GM12873 (cell line): ENCODE measurements at regions not wholly inside any gene's neighbourhood (a gene's known extent, or its start where the extent isn't known, plus 50 kb on each side); places are given as distances from the start of the nearest gene placed in this dataset.

Source experiments
- CTCF ChIP-seq: IDR thresholded peaks from 2 replicates; pipeline ENCODE4 v1.5.1; 2012; ENCODE audit warnings: low read depth, mild to moderate bottlenecking, moderate library complexity, low read length, control low read depth; ENCODE audit not compliant: insufficient read depth; ENCODE audit errors: missing control alignments

DNA sequence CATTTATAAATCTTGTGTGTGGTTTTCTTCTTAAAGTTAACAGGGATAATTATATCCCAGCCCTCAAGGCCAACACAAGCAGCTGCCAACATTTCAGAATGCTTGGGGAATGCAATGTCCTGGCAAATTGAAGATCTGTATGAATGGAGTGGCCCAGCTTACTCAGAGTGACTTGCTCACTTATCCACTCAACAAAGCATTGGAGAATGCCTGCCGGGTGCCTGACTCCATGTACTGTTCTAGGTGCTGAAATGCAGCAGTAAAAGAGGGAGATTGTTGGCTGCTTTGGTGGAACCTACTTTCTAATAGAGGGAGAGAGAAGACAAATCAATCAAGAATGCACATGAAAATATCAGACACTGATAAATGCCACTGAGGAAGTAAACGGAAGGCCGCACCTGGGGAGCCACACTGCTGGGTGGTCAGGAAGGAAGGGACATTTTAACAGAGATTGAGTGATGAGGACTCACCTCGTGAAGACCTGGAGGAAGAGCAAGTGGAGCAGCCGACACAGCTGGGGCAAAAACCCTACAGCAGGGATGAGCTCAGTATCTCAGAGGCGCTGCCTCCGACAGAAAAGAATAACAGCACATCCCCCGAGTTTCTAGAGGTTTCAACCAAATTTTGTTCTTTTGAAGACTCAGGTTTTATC, 61.2 kb upstream of the VASH1 start:
- TF ChIP-seq CTCF: no peak

DNA sequence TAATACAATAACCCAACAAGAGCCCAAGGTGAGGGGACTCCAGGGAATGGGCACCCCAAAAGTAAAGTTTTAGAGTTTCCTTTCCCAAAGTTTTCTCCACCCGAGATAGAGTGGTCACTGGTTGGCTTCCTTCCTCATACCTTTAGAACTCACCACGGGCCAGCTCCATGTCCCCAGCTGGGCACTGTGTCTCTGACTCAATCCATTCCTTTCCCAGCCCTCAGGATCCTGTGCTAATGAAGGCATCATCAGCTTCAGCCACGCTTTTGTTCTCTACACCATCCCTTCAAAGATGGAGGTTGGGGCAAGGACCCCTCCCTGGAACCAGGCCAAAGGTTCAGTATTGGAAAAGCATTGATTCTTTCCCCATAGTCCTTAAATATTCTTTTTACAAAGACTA, 59.8 kb upstream of the VASH1 start:
- TF ChIP-seq CTCF: no peak

DNA sequence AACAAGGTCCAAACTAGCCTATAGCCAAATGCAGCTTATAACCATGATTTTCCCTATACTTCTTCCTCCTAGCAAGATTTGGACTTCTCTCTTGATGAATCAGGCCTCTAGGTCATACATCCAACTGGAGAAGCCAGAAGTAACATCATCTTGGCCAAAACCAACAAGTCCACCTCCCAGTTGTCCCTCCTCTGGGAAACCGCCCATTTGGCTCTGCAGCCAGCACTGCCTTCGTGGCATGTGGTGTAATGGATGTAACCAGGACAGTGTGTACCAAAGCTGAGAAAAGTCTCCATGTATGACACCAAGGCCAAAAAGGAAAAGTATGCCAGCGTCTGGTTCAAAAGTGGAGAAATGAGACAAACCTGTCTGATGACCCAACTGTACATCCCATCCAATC, 59.3 kb upstream of the VASH1 start:
- no peak for TF ChIP-seq CTCF

- TF ChIP-seq CTCF: no peak
Observed at GRCh38 chr14:76705214-76705613, 56.1 kb upstream of the VASH1 start.

DNA sequence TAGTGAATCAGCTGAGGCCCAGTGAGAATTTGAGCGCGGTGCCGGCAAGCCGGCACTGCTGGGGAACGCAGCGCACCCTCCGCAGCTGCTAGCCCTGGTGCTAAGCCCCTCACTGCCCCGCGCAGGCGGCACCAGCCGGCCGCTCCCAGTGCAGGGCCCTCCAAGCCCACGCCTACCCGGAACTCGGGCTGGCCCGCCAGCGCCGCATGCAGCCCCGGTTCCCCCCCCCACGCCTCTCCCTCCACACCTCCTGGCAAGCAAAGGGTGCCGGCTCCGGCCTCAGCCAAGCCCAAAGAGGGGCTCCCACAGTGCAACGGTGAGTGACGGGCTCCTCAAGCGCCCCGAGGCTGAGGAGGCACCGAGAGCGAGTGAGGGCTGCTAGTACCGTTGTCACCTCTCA, 54.5 kb upstream of the VASH1 start:
- no peak for TF ChIP-seq CTCF

DNA sequence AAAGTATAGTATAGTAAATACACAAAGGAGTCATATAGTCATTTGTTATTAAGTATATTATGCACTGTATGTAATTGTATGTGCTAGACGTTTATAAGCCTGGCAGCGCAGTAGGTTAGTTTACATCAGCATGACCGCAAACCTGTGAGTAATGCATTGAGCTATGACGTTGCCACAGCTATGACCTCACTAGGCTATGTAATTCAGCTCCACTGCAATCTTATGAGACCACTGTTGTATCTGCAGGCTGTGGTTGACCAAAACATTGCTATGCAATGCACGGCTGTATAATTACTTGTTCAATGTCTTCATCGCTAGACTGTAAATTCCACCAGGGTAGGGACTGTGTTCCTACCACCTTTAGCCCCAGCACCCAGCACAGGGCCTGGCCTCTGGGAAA, 53.2 kb upstream of the VASH1 start:
- TF ChIP-seq CTCF: no peak

DNA sequence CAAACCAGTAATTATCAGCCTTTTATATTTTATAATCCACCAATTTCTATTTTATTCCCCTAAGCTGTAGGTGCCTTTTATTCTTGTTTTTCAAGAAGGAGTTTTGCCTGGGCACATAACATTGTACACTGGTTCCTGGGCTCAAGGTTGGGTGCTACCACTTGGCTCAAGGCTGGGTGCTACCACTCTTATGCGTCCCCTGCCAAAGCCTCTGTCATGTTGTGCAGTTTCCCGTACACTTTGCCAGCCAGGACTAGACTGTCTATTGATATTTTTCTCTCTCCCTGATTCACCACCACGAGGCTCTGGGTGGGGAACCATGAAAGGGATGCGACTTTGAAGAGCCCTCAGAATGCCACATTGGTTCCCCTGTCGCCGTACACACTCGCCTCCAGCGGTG, 52.5 kb upstream of the VASH1 start:
- no peak for TF ChIP-seq CTCF
